T-helper 1 cell (primary cell): ENCODE measurements at regions not wholly inside any gene's neighbourhood (a gene's known extent, or its start where the extent isn't known, plus 50 kb on each side); places are given as distances from the start of the nearest gene placed in this dataset.
"Not testable (repeated sequence)": the region's sequence is repeated elsewhere in the genome, so short reads cannot be mapped to it uniquely, and the experiment has no call there.

ENCODE experiments used
- DNase-seq, 5 donors: peaks; one replicate each; pipeline ENCODE4 v3.0.0-alpha.2; 2012 to 2020

DNA sequence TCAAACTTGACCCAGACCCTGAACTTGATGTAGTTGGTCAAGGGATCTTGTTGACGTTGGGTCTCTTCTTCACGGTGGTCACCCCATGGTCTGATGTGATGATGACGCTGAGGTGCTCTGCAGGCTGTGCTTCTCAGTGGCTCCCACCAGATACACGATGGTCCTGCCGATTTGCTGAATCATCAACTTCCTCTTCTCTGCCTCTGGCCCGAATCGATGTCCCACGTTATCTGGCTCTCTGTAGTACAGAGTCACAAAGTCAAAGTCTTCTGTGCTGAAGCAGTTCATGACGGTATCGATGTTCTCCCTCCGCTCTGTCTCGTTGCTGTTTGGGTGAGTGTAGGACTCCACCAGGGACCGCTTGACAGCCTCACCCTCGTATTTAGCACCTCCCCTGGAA is 58.5 kb upstream of the ZNF195 start:
- DNase-seq: not testable (repeated sequence)

- no peak for DNase-seq
Observed at GRCh38 chr11:3434976-3435375, 56.0 kb upstream of the ZNF195 start.

- not testable (repeated sequence) for DNase-seq
Observed at GRCh38 chr11:3429191-3429590, 50.2 kb upstream of the ZNF195 start.
